Gastroesophageal sphincter (tissue), 3 donors: ENCODE measurements at regions not wholly inside any gene's neighbourhood (a gene's known extent, or its start where the extent isn't known, plus 50 kb on each side); places are given as distances from the start of the nearest gene placed in this dataset.

Experiments used
- POLR2AphosphoS5 ChIP-seq: sonication (generic); formaldehyde crosslinking; IDR thresholded peaks from one replicate; pipeline ENCODE4 v1.6.1; 2017; ENCODE audit warnings: antibody characterized with exemption
- TF ChIP-seq, protein P1 (sequence below), 4 experiments: fragments of 200-600 bp in 2 of 4; fragments of 450-650 bp in 2 of 4; sonication (generic) in 1 of 4; IDR thresholded peaks; one replicate each; pipeline ENCODE4 v1.5.1; 2017 to 2019; ENCODE audit warnings: antibody characterized with exemption in 4 of 4, mild to moderate bottlenecking in 2 of 4, moderate library complexity in 2 of 4

DNA sequence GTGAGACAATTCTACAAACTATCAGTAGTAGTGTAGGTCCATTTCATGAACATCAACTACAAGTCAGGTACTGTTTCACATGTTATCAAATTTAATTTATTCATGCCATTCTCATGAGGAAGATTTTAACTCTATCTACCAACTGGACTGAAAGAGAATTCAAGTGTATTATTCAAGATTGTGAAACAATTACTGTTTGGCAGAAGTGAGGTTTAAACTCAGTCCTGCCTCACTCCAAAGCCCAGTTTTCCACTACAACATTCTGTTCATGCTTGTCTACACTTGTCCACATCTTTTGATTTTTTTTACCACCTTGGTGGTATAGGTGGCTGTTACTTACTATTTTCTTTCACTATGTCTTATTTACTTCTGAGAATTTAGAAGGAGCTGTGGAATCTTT lies 272.9 kb downstream of the TGFB2 start:
- no peak for TF ChIP-seq POLR2AphosphoS5
- TF ChIP-seq, protein P1, sequence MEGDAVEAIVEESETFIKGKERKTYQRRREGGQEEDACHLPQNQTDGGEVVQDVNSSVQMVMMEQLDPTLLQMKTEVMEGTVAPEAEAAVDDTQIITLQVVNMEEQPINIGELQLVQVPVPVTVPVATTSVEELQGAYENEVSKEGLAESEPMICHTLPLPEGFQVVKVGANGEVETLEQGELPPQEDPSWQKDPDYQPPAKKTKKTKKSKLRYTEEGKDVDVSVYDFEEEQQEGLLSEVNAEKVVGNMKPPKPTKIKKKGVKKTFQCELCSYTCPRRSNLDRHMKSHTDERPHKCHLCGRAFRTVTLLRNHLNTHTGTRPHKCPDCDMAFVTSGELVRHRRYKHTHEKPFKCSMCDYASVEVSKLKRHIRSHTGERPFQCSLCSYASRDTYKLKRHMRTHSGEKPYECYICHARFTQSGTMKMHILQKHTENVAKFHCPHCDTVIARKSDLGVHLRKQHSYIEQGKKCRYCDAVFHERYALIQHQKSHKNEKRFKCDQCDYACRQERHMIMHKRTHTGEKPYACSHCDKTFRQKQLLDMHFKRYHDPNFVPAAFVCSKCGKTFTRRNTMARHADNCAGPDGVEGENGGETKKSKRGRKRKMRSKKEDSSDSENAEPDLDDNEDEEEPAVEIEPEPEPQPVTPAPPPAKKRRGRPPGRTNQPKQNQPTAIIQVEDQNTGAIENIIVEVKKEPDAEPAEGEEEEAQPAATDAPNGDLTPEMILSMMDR (IDR thresholded peaks at IDR 0.05) = no peak
